ENCODE measurements at regions not wholly inside any gene's neighbourhood (a gene's known extent, or its start where the extent isn't known, plus 50 kb on each side); places are given as distances from the start of the nearest gene placed in this dataset.

DNA sequence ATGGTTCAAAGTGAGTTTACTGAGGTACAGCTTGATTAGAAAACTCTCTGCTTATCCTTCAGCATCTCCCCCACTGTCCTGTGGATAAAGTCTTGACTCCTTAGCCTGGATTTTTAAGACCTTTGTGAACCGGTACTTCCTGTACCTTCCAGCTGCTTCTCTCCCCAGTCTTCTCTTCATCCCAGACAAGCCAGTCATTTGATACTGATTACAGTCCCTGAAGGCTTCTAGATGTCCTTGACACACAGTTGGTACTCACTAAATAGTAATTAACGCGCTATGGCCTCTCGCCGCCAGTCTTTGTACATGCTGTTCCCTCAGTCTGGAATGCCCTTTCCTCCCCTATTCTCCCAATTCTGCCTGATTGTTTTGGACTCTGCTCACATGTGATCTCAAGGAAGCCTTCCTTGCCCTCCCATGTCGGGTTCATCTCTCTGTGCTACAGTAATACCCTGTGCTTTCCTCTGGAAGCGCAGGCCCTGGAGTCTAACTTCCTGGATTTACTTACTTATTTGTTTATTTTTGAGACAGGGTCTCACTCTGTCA is 50.6 kb upstream of the PTGR2 start:
- H3K4me3 ChIP-seq (ENCODE audit: low read depth, low read length), result no peak overlapping the region
- no peak overlapping the region for H3K27ac ChIP-seq (ENCODE audit: low read depth, low read length)
- ChIA-PET CTCF (interaction anchor here (0.6 to 1.4 kb wide), 2 partner anchors 72 to 73 kb away, joined by 4 to 5 read pairs; no protein-coding TSS in a partner anchor), POLR2A (no interaction called here)
- DNase-seq (ENCODE audit: low read depth, low spot score), result no peak
- H3K27me3 ChIP-seq (ENCODE audit: control insufficient read depth, insufficient read depth, low read length), result no peaks in the 10 kb centered on the region
- TF ChIP-seq, protein P1, sequence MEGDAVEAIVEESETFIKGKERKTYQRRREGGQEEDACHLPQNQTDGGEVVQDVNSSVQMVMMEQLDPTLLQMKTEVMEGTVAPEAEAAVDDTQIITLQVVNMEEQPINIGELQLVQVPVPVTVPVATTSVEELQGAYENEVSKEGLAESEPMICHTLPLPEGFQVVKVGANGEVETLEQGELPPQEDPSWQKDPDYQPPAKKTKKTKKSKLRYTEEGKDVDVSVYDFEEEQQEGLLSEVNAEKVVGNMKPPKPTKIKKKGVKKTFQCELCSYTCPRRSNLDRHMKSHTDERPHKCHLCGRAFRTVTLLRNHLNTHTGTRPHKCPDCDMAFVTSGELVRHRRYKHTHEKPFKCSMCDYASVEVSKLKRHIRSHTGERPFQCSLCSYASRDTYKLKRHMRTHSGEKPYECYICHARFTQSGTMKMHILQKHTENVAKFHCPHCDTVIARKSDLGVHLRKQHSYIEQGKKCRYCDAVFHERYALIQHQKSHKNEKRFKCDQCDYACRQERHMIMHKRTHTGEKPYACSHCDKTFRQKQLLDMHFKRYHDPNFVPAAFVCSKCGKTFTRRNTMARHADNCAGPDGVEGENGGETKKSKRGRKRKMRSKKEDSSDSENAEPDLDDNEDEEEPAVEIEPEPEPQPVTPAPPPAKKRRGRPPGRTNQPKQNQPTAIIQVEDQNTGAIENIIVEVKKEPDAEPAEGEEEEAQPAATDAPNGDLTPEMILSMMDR (IDR thresholded peaks at IDR 0.05; ENCODE audit: low read depth, low read length), result no peak
- no peaks in the 10 kb centered on the region for H3K9me3 ChIP-seq (ENCODE audit: control insufficient read depth, insufficient read depth, low read length)

DNA sequence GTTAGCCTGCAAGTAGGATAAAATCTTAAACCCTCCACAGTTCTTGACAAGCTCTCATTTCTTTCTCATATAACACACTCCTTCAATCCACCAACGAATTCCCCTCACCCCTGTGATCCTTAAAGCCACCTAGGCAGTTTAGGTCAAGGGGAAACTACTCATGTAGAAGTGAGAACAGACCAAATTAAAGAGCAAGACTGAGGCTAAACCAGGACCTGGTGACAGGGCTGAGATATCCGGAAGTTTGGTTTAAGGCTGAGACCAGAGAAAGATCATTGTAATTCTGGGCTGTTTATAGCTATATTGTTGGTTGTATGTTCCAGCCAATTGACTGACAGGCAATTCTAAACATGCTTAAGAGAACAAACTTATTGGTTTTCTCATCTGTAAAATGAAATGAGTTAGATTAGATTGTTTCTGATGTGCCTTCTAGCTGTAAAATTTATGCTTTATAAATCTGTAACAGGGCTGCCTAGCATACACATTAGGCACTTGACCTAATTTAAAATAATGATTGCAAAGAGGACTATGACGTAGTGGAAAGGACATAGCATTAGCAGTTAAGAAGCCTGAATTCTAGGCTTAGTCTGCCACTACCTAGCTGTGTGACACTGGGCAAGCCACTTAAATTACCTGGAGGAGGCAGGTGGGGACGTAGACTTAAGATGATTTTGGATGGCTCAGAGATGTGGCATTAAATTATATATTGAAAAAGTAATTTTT is 53.9 kb upstream of the PTGR2 start:
- no peak overlapping the region for H3K4me3 ChIP-seq (ENCODE audit: low read depth, low read length)
- ChIA-PET POLR2A (interaction anchor here (1.8 kb wide), 1 partner anchor 12 kb away, joined by 9 read pairs; no protein-coding TSS in a partner anchor), CTCF (interaction anchor here (1.0 kb wide), 1 partner anchor 69 kb away, joined by 3 read pairs; no protein-coding TSS in a partner anchor)
- H3K9me3 ChIP-seq (ENCODE audit: control insufficient read depth, insufficient read depth, low read length), result no peaks in the 10 kb centered on the region
- no peak overlapping the region for H3K27ac ChIP-seq (ENCODE audit: low read depth, low read length)
- TF ChIP-seq, protein P1 (IDR thresholded peaks at IDR 0.05; ENCODE audit: low read depth, low read length), result no peak
- DNase-seq (ENCODE audit: low read depth, low spot score), result no peak
- no peaks in the 10 kb centered on the region for H3K27me3 ChIP-seq (ENCODE audit: control insufficient read depth, insufficient read depth, low read length)

DNA sequence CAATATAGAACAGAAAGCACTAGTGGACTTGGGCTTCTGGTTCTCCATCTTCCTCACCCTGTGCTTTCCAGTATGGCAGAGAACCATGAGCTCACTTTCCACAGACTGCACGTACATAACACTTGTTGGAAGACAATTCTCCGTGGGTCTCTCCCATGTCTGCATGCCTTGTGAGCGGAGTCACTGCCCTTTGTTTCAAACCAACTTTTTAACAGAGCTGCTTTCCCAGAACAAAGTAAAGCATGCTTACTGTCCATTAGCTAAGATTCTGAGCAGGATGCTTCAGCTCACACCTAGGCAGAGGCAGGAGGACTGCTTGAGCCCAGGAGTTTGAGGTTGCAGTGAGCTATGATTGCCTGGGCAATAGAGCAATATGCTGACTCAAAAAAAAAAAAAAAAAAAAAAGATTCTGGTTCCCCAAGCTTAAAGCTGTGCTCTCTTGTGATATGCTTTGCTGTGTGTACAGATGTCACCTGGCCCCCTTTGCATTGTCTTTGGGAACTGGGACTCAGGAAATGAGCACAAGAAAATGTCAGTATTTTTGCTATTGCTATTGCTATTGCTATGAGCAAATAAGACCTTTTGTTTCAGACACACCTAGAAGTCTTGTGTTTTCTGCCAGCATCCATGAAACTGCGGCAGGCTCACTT is 54.6 kb upstream of the PTGR2 start:
- TF ChIP-seq, protein P1 (IDR thresholded peaks at IDR 0.05; ENCODE audit: low read depth, low read length), result no peak
- POLR2A ChIA-PET, result interaction anchor here (0.5 to 1.8 kb wide), 2 partner anchors 9 to 11 kb away, joined by 9 to 11 read pairs; no protein-coding TSS in a partner anchor
- Histone ChIP-seq H3K9me3 (ENCODE audit: control insufficient read depth, insufficient read depth, low read length) (no peaks in the 10 kb centered on the region), H3K4me3 (ENCODE audit: low read depth, low read length) (no peak overlapping the region), H3K27me3 (ENCODE audit: control insufficient read depth, insufficient read depth, low read length) (no peaks in the 10 kb centered on the region), H3K27ac (ENCODE audit: low read depth, low read length) (no peak overlapping the region)
- CTCF ChIA-PET, result interaction anchor here (1.0 kb wide), 1 partner anchor 68 kb away, joined by 3 read pairs; no protein-coding TSS in a partner anchor
- DNase-seq (ENCODE audit: low read depth, low spot score), result no peak

DNA sequence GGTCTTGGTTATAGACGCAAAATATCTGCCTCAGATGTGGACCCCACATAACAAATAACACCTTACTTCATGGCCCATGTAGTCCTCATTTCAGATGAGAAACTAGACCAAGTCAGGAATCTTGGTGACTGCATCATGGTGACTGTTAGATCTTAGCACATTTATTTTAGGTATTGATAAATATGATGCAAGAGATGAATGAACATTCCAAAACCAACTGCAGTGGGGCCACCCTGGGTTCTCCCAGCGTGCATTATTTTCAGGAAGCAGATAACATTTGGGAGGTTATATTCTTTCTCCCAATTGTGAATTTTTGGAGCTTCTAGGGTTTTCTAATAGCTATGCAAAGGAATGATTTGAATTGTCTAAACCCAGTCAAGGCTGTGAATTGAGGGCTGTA is 55.2 kb upstream of the PTGR2 start:
- no peaks in the 10 kb centered on the region for H3K9me3 ChIP-seq (ENCODE audit: control insufficient read depth, insufficient read depth, low read length)
- CTCF ChIA-PET, result no interaction called here
- TF ChIP-seq, protein P1 (IDR thresholded peaks at IDR 0.05; ENCODE audit: low read depth, low read length), result no peak
- H3K27ac ChIP-seq (ENCODE audit: low read depth, low read length), result no peak overlapping the region
- DNase-seq (ENCODE audit: low read depth, low spot score), result no peak
- no peaks in the 10 kb centered on the region for H3K27me3 ChIP-seq (ENCODE audit: control insufficient read depth, insufficient read depth, low read length)
- H3K4me3 ChIP-seq (ENCODE audit: low read depth, low read length), result no peak overlapping the region
- POLR2A ChIA-PET, result interaction anchor here (1.8 kb wide), 1 partner anchor 10 kb away, joined by 9 read pairs; no protein-coding TSS in a partner anchor
